ENCODE measurements at regions not wholly inside any gene's neighbourhood (a gene's known extent, or its start where the extent isn't known, plus 50 kb on each side); places are given as distances from the start of the nearest gene placed in this dataset.

DNA sequence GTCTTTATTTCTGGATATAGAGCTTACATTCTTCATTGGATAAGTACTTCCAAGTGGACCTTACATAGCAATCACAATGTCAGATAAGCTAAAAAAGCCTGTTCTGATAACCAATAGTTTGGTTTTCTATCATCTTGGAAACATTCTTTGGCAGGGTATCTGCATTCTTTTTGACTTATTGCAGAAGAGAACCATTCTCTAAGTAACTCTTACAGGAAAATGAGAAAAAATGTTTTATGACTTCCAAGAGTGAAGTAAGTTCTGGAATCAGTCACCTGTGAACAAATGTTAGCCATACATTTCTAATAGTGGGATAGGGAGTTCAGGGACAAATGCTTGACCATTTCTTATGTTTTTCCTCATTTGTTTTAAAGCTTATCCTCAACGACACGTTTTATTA, 564.0 kb downstream of the CD109 start:
- TF ChIP-seq, protein P1, sequence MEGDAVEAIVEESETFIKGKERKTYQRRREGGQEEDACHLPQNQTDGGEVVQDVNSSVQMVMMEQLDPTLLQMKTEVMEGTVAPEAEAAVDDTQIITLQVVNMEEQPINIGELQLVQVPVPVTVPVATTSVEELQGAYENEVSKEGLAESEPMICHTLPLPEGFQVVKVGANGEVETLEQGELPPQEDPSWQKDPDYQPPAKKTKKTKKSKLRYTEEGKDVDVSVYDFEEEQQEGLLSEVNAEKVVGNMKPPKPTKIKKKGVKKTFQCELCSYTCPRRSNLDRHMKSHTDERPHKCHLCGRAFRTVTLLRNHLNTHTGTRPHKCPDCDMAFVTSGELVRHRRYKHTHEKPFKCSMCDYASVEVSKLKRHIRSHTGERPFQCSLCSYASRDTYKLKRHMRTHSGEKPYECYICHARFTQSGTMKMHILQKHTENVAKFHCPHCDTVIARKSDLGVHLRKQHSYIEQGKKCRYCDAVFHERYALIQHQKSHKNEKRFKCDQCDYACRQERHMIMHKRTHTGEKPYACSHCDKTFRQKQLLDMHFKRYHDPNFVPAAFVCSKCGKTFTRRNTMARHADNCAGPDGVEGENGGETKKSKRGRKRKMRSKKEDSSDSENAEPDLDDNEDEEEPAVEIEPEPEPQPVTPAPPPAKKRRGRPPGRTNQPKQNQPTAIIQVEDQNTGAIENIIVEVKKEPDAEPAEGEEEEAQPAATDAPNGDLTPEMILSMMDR (IDR thresholded peaks at IDR 0.05 in 8 of 11, conservative IDR thresholded peaks at IDR 0.05 in 3 of 11) = no peak
- no peak for TF ChIP-seq POLR2AphosphoS5 (IDR thresholded peaks at IDR 0.05)
